SKM-1 (cell line): ENCODE measurements at regions not wholly inside any gene's neighbourhood (a gene's known extent, or its start where the extent isn't known, plus 50 kb on each side); places are given as distances from the start of the nearest gene placed in this dataset.
A peak's percentile ranks its signal among the peaks of the same experiment; 100 is the strongest.

Experiments
- DNase-seq: peaks from one replicate; lab custom pipeline; 2025; ENCODE audit not compliant: unreplicated experiment; lab: John Stamatoyannopoulos, UW

DNA sequence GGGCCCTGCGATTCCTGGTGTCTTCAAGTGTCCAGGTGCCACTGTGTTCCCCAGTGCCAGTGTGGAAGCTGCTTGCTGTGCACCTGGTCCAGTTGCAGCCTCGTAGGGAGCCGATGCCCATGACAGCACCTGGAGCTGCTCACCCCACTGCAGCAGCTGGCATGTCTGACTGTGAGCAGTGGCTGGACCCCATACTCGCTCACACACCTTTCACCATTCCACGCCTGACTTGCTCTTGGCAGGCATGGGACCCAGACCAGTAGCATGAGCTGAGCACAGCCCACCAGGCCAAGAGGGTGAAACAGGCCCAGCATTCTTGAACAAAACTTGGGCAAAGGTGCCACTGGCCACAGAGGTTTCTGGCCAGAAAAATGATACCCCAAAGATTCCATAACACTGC, 124.5 kb upstream of the THY1 start:
- DNase-seq = no peak

GRCh38 chr11:119545978-119546915, 123.3 kb upstream of the THY1 start:
- no peak for DNase-seq

GRCh38 chr11:119540370-119541125, 117.6 kb upstream of the THY1 start:
- no peak for DNase-seq

GRCh38 chr11:119539583-119539982, 116.6 kb upstream of the THY1 start:
- no peak for DNase-seq

GRCh38 chr11:119538753-119539152, 115.8 kb upstream of the THY1 start:
- peak; percentile 79 for DNase-seq

GRCh38 chr11:119537306-119538253, 114.6 kb upstream of the THY1 start:
- peak; percentile 5 for DNase-seq

DNA sequence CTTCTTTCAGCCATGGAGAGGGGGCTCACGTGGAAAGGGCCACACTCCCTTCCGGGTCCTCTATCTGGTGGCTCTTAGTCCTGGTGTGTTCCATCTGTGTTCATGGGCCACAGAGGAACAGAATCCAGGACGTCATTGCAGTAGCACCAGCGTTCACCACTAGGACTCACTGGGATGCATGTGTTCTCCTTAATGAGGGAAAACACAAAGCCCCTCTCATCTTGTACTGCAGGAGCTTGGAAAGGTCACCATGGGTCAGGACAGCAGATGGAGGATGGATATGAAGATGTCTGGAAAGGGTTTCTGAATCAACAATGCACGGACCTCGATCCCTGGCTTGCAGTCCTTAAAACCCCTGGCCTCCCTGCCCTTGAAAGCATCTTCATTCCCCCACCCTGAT, 113.8 kb upstream of the THY1 start:
- no peak for DNase-seq

DNA sequence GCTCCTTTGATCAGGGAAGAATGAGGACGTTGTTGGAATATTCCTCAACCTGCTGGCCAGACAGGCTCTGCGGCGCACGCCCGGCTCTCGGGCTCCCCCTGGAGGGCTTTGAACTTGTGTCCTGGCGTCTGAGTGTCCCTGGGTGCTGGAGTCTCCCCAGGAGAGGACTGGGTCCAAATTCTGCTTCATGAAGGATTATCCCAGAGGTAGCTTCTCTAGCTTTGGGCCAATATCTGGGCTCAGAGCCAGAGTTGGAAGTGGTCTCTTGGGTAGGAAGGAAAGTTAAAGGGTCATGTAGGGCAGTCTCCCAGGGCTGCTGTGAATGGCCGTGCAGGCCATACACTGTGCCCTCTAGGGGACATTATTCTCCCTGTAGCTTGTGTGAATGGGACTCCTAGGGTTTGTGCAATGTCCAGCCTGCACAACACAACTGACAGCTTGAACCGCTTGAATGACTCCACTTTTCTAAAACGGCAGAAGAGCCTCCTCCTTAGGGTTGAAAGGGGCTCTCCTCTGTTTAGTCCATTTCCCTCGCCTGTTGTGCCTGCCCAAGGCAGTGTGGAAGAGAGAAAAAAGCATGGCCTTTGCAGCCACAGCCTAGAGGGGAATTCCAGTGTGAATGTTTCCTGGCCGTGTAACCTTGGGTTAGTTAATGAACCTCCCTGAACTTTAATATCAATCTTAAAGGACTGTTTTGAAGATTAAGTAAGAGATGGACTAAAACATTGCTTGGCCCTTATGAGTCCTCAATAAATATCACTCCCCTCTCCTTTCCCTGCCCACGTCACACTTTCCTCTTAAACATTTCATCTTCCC, 111.2 kb upstream of the THY1 start:
- peak; percentile 78 for DNase-seq

GRCh38 chr11:119533462-119533861, 110.5 kb upstream of the THY1 start:
- no peak for DNase-seq

DNA sequence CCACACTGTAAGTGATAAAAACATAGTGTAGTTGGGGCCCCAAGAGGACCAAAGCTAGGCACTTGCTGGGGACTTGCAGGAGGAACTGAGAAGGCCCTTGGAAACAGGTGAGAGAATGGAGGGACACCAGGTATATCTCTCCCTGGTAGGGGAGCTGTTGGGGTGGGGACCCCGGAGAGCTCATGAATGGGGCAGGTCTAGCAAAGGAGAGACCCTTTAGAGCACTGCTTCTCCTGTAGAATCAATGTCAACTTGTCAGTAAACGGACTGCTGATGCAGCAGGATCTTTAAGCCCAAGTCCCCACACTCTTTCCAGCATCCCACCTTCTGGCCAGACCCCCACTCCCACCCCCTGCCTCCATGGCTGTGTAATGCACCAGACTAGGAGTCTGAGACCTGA, 109.6 kb upstream of the THY1 start:
- DNase-seq = no peak

DNA sequence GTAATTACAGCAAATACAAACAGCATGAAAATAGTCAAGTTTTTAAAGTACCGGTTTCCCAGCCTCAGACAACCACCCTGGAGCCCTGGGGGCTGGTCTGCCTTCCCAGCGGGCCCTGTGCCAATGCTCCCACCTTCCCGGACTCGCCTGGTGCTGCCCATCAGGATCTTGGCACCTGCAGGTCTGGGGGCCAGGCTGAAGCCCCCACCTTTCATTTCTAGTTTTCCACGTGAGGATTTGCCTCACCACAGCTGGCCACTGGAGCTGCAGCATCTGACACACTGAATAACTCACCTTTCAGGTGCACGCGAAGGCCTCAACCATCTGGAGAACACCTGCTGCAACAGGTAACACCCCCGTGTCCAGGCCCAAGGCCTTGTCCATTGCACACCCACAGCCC, 108.7 kb upstream of the THY1 start:
- DNase-seq = no peak

DNA sequence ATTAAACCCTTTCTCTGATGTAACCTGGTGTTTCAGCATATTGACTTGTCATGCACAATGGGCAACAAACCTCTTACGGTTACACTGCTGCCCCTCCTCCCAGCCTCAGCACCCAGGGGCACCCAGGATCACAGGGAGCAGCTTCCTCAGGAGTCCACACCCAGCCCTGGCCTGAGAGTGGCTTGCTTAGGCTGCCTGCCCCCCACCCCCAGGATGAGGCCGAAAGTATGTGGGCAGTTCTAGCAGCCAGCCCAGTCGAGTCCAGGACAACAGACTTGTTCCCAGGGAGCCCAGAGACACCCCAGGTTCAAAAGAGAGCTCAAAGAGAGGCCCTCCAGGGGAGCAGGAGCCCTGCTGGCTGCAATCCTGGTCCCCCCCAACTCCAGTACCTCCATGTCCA, 108.1 kb upstream of the THY1 start:
- DNase-seq = no peak

- DNase-seq = no peak
These were observed 107.5 kb upstream of the THY1 start for GRCh38 chr11:119530509-119530908.

- DNase-seq = no peak
These were observed 107.0 kb upstream of the THY1 start for GRCh38 chr11:119529936-119530335.

DNA sequence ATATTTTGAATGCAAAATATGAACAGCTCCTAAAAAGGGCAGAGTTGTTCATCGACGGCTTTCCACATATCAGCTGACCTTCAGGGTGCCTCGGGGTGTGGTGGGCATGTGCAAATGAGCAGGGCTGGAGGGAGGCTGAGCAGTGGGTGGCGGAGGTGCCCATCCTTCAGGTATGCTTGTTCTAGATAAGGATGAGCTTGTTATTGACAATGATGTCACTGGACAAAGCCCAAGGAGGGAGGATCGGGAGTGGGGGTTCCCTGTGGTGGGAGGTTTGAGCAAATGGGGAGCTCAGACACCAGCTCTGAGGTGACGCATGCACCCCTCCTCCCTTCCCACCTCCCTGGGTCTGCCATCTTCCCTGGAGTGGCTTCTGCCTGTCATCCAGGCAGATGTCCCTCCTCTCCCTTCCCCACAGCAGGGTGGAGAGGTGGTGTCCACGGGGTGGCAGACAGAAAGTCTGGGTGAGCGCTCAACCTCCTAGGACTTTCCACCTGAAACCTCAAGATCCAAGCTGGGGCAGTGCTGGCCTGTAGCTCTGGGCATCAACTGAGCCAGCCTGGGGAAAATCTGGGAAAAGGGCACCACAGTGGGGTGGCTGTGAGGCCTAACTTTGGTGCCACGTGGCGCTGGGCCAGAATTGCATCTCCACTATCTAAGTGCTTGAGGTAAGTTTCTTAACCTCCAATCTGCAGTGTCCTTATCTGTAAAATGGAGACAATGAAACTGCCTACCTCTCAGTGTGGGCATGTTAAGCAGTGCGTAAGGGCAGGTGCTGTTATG, 106.3 kb upstream of the THY1 start:
- no peak for DNase-seq

GRCh38 chr11:119525867-119526196, 102.9 kb upstream of the THY1 start:
- DNase-seq = no peak

DNA sequence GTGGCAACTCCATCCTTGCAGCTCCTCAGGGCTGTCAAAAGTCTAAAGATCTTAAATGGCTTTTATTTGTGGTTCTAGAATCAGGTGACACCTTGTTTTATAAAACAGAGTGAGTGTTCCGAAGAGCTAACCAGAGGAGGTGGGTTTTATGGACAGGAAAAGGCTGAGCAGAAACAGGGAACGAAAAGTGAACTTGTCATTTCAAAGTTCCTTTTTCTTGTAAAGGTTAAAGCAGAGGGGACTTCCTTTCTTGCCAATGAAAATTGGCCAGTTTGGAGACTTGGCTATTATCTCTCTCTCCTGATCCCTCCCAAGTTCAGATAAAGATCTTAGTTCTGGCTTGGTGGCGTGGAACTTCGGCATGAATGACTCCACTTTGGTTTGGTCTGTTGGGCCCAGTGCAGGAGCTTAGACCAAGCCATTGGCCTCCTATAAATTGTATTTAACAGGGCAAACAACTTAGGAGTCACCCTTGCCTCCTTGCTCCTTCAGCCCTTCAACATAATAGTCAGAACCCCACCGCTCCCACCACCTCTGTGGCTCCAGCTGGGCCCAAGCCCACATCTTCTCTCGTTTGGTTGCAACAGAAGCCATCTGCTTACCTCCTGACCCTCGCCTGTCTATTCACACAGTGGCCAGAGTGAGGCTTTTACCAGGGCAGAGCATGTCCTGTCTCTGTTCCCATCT, 102.4 kb upstream of the THY1 start:
- peak; percentile 58 for DNase-seq

DNA sequence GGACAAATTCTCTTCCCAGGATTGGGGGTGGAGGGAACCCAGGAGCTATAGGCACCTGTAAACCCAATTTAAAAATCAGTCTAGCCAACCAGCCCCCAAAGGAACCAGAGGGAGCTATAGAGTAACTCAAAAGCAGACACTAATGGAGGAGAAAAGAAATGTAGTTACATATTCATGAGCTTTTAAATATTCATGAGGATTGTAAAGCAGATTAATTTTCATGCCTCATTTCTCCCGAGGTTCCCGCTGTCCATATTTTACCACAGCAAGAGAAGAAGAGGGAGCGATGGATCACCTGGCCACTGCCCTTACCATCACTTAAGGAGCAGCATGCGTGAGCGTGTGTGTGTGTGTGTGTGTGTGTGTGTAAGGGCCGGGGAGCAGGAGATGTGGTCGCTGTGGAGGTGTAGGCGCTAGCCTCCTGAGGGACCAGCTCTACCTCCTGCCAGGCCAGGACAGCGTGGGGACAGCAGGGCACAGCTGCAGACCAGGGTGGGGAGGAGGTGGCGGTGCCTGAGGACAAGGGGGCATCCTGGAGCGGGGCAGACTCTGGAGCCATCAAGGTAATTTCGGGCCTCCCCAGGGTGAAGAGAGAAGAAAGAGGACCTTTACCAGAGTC, 100.7 kb upstream of the THY1 start:
- no peak for DNase-seq

DNA sequence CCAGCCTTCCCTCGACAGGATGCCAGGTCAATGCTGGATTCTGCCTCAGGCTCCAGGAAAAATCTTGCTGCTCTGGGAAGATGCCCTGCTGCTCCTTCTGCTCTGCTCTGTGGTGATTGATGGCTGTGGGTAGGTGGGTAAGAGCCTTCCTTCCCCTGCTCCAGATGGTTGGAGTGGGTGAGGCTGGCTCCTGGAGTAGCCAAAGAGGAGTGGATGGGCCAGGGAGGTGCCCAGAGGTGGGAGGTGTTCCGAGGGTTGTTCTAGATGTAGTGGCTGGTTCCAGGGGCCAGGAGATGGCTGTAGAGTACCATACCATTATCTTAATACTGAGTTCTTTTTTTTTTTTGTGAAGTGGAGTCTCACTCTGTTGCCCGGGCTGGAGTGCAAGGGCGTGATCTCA, 99.6 kb upstream of the THY1 start:
- no peak for DNase-seq
